Sigmoid colon (tissue), 4 donors: ENCODE measurements at regions not wholly inside any gene's neighbourhood (a gene's known extent, or its start where the extent isn't known, plus 50 kb on each side); places are given as distances from the start of the nearest gene placed in this dataset.

ENCODE experiments used
- EP300 ChIP-seq, 4 donors: sonication (generic); formaldehyde crosslinking; IDR thresholded peaks; one replicate each; pipeline ENCODE4 v1.6.1; 2017; ENCODE audit warnings: antibody characterized with exemption in 4 of 4
- POLR2A ChIP-seq, 2 donors: fragments of 450-650 bp; IDR thresholded peaks; one replicate each; pipeline ENCODE4 v1.6.1; 2016; ENCODE audit warnings: antibody characterized with exemption in 2 of 2, mild to moderate bottlenecking in 2 of 2, moderate library complexity in 2 of 2
- POLR2AphosphoS5 ChIP-seq, 4 donors: sonication (generic); formaldehyde crosslinking; IDR thresholded peaks; one replicate each; pipeline ENCODE4 v1.6.1; 2017; ENCODE audit warnings: antibody characterized with exemption in 4 of 4
- TF ChIP-seq, protein P1 (sequence below), 4 experiments: fragments of 450-650 bp in 3 of 4; fragments of 200-600 bp in 1 of 4; IDR thresholded peaks; one replicate each; pipeline ENCODE4 v1.5.1; 2016 to 2019; ENCODE audit warnings: antibody characterized with exemption in 4 of 4, mild to moderate bottlenecking in 3 of 4, moderate library complexity in 2 of 4

DNA sequence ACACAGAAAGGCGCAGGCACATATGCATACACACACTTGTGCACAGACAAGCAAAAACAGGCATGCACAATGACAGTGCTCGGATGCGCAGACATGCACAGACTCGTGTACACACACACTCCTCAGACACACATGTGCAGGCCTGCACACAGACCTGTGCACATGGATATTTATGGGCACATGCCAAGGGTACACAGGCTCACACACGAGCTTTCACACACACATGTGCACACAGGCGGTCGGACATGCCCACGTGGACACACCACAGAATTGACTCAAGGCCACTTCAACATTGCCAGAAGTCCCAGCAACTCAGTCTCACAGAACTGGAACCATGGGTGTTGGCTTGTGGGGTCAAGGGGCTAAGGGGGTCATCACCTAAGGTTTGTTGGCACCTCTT, 206.8 kb downstream of the URI1 start:
- no peak for TF ChIP-seq POLR2A (IDR thresholded peaks at IDR 0.05)
- no peak for TF ChIP-seq POLR2AphosphoS5 (IDR thresholded peaks at IDR 0.05)
- TF ChIP-seq, protein P1, sequence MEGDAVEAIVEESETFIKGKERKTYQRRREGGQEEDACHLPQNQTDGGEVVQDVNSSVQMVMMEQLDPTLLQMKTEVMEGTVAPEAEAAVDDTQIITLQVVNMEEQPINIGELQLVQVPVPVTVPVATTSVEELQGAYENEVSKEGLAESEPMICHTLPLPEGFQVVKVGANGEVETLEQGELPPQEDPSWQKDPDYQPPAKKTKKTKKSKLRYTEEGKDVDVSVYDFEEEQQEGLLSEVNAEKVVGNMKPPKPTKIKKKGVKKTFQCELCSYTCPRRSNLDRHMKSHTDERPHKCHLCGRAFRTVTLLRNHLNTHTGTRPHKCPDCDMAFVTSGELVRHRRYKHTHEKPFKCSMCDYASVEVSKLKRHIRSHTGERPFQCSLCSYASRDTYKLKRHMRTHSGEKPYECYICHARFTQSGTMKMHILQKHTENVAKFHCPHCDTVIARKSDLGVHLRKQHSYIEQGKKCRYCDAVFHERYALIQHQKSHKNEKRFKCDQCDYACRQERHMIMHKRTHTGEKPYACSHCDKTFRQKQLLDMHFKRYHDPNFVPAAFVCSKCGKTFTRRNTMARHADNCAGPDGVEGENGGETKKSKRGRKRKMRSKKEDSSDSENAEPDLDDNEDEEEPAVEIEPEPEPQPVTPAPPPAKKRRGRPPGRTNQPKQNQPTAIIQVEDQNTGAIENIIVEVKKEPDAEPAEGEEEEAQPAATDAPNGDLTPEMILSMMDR (IDR thresholded peaks at IDR 0.05) = no peak
- no peak for TF ChIP-seq EP300 (IDR thresholded peaks at IDR 0.05)
